ENCODE measurements at regions not wholly inside any gene's neighbourhood (a gene's known extent, or its start where the extent isn't known, plus 50 kb on each side); places are given as distances from the start of the nearest gene placed in this dataset.

DNA sequence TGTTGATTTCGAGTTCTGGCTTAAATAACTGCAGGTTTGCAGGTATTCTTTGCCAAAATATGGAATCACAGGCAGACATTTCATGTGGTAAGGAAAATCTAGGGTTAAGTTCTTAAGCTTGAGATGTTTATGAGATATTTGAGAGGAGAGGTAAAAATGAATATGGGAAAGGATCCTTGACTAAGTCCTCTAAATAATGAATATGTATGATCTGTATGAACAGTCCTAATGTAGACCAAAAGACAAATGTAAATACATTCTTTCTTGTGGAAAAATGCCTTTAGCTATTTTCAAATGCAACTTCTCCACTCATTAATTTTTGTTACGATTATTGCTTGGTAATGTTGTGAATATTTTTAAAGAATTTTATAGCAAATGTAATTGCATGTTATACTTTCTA, 1632.6 kb downstream of the SUCLG1 start:
- Histone ChIP-seq H3K4me1 (ENCODE audit: insufficient read depth, low read length) (no peaks in the 10 kb centered on the region), H3K27ac (ENCODE audit: low read length) (no peak overlapping the region), H3K9me3 (ENCODE audit: low read length) (no peaks in the 10 kb centered on the region), H3K27me3 (ENCODE audit: low read length) (no peaks in the 10 kb centered on the region), H3K9ac (ENCODE audit: low read length) (no peak overlapping the region), H3K9me2 (replicated peaks; ENCODE audit: low read length) (no peaks in the 10 kb centered on the region), H3K4me3 (ENCODE audit: low read length) (no peak overlapping the region), H3K36me3 (ENCODE audit: low read depth, low read length) (no peaks in the 10 kb centered on the region), H3K4me2 (ENCODE audit: low read length) (no peak overlapping the region), H3K79me2 (ENCODE audit: low read length) (no peaks in the 10 kb centered on the region), H2AFZ (ENCODE audit: low read length) (no peak overlapping the region), H4K20me1 (ENCODE audit: low read length) (no peaks in the 10 kb centered on the region), H3F3A (ENCODE audit: low read length, unreplicated experiment) (no peaks in the 10 kb centered on the region)
- ATAC-seq = no peak
- CTCF ChIA-PET = no interaction called here
- POLR2A ChIA-PET (ENCODE audit: unreplicated experiment) = no interaction called here
- DNase-seq = no peak
- BruUV-seq (replicated peaks) = no TSS peak
- intact Hi-C loops (cut with micrococcal nuclease) = no loop called here
- TF ChIP-seq, protein P1, sequence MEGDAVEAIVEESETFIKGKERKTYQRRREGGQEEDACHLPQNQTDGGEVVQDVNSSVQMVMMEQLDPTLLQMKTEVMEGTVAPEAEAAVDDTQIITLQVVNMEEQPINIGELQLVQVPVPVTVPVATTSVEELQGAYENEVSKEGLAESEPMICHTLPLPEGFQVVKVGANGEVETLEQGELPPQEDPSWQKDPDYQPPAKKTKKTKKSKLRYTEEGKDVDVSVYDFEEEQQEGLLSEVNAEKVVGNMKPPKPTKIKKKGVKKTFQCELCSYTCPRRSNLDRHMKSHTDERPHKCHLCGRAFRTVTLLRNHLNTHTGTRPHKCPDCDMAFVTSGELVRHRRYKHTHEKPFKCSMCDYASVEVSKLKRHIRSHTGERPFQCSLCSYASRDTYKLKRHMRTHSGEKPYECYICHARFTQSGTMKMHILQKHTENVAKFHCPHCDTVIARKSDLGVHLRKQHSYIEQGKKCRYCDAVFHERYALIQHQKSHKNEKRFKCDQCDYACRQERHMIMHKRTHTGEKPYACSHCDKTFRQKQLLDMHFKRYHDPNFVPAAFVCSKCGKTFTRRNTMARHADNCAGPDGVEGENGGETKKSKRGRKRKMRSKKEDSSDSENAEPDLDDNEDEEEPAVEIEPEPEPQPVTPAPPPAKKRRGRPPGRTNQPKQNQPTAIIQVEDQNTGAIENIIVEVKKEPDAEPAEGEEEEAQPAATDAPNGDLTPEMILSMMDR (conservative IDR thresholded peaks at IDR 0.05; ENCODE audit: low read depth, low read length) = no peak
- TF ChIP-seq EZH2 (IDR thresholded peaks at IDR 0.05; ENCODE audit: low read length, unreplicated experiment) = no peak
- no peak for TF ChIP-seq EZH2phosphoT487 (IDR thresholded peaks at IDR 0.05; ENCODE audit: borderline replicate concordance, low read length)

DNA sequence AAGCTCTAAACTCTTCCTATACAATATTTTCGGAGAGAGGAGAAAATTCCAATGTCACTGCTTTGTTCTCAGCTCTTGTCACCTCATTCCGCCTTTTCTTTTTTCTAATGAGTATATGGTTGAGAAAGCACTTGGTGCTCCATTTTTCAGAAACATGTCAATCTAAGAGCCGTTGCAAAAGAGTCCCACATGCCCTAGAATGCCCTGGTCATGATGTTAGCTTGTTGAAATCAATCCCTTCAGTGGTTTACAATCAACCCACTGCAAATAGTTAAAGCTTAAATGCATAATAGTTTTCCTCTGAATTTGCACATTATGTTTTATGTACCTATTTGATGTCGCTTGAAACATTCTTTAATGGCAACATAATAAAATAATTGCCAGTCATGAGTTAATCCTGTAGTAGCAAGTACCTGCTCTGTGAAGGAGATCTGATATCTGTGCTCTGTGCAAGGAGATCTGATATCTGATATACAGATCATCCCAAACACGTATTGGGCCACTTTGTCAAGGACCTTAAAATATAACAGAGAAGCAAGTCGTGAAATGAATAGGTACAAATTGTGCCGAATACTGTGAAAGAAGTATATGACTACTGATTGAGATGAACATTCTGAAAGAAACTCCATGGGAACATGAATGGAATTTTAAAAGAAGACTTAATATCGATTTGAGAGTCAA, 1633.5 kb downstream of the SUCLG1 start:
- Histone ChIP-seq H4K20me1 (ENCODE audit: low read length) (no peaks in the 10 kb centered on the region), H2AFZ (ENCODE audit: low read length) (no peak overlapping the region), H3K9me3 (ENCODE audit: low read length) (no peaks in the 10 kb centered on the region), H3K79me2 (ENCODE audit: low read length) (no peaks in the 10 kb centered on the region), H3K4me2 (ENCODE audit: low read length) (no peak overlapping the region), H3K4me1 (ENCODE audit: insufficient read depth, low read length) (no peaks in the 10 kb centered on the region), H3K9ac (ENCODE audit: low read length) (no peak overlapping the region), H3K9me2 (replicated peaks; ENCODE audit: low read length) (no peaks in the 10 kb centered on the region), H3F3A (ENCODE audit: low read length, unreplicated experiment) (no peaks in the 10 kb centered on the region), H3K27me3 (ENCODE audit: low read length) (no peaks in the 10 kb centered on the region), H3K36me3 (ENCODE audit: low read depth, low read length) (no peaks in the 10 kb centered on the region), H3K4me3 (ENCODE audit: low read length) (no peak overlapping the region), H3K27ac (ENCODE audit: low read length) (no peak overlapping the region)
- intact Hi-C loops (cut with micrococcal nuclease) = no loop called here
- POLR2A ChIA-PET (ENCODE audit: unreplicated experiment) = no interaction called here
- CTCF ChIA-PET = no interaction called here
- no peak for TF ChIP-seq EZH2phosphoT487 (IDR thresholded peaks at IDR 0.05; ENCODE audit: borderline replicate concordance, low read length)
- TF ChIP-seq EZH2 (IDR thresholded peaks at IDR 0.05; ENCODE audit: low read length, unreplicated experiment) = no peak
- TF ChIP-seq, protein P1 (conservative IDR thresholded peaks at IDR 0.05; ENCODE audit: low read depth, low read length) = no peak
- no TSS peak for BruUV-seq (replicated peaks)
- ATAC-seq (no peak), DNase-seq (no peak)

- Histone ChIP-seq H3K9me3 (ENCODE audit: low read length) (no peaks in the 10 kb centered on the region), H3F3A (ENCODE audit: low read length, unreplicated experiment) (no peaks in the 10 kb centered on the region), H3K4me2 (ENCODE audit: low read length) (no peak overlapping the region), H3K9ac (ENCODE audit: low read length) (no peak overlapping the region), H3K36me3 (ENCODE audit: low read depth, low read length) (no peaks in the 10 kb centered on the region), H3K27ac (ENCODE audit: low read length) (no peak overlapping the region), H3K79me2 (ENCODE audit: low read length) (no peaks in the 10 kb centered on the region), H2AFZ (ENCODE audit: low read length) (no peak overlapping the region), H3K27me3 (ENCODE audit: low read length) (no peaks in the 10 kb centered on the region), H3K4me3 (ENCODE audit: low read length) (no peak overlapping the region), H3K9me2 (replicated peaks; ENCODE audit: low read length) (no peaks in the 10 kb centered on the region), H4K20me1 (ENCODE audit: low read length) (no peaks in the 10 kb centered on the region), H3K4me1 (ENCODE audit: insufficient read depth, low read length) (no peaks in the 10 kb centered on the region)
- ChIA-PET POLR2A (ENCODE audit: unreplicated experiment) (no interaction called here), CTCF (no interaction called here)
- ATAC-seq = no peak
- intact Hi-C loops (cut with micrococcal nuclease) = no loop called here
- TF ChIP-seq, protein P1 (conservative IDR thresholded peaks at IDR 0.05; ENCODE audit: low read depth, low read length) = no peak
- TF ChIP-seq EZH2 (IDR thresholded peaks at IDR 0.05; ENCODE audit: low read length, unreplicated experiment) = no peak
- no peak for TF ChIP-seq EZH2phosphoT487 (IDR thresholded peaks at IDR 0.05; ENCODE audit: borderline replicate concordance, low read length)
- BruUV-seq (replicated peaks) = no TSS peak
- DNase-seq = no peak
Observed at GRCh38 chr2:82823892-82824291, 1635.2 kb downstream of the SUCLG1 start.
